HG03378 (cell line): ENCODE measurements at regions not wholly inside any gene's neighbourhood (a gene's known extent, or its start where the extent isn't known, plus 50 kb on each side); places are given as distances from the start of the nearest gene placed in this dataset.

Experiments used
- ATAC-seq: cut with Tn5 transposase; IDR thresholded peaks from one replicate; pipeline ENCODE4 v1.9.1; 2021; ENCODE audit warnings: mild to moderate bottlenecking, moderate library complexity; ENCODE audit not compliant: unreplicated experiment

DNA sequence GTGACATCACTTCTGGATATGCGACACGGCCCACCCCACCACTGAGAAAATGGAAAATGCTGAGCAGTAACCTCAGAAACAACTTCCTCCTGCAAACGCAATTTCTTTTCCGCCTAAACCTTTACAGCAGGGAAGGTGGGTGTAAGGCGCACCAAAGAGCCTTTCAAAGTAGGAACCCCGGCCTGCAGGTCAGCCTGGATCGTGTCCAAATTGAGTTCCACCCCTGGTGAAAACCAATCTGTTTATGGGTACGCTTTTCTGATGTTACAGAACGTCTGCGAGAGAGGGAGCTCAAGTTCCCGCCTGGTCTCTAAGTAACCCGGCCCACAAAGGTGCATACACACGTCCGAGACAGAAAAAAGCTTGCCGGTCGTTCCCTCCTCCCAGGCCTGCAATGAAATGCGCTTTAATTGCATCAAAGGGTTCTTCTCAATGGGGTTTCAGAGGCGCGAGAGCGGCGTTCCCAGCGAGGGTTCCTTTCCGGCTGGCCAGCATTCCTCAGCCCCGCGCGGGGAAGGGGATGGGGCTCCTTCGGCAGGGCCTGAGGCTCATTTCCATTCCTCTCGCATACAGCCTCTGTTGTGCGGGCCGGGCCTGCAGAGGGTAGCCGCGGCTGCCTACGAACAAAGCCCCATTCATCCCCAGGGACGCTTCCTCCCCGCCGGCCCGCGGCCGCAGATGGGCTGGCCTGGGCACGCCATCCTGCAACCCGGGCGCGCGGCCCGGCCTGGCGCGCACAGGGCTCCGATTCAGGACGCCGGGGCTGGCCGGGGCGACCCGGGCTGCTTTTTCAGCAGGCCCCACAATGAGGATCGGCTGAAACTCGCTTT, 138.1 kb downstream of the TMCO5A start:
- peak; percentile 48 for ATAC-seq

DNA sequence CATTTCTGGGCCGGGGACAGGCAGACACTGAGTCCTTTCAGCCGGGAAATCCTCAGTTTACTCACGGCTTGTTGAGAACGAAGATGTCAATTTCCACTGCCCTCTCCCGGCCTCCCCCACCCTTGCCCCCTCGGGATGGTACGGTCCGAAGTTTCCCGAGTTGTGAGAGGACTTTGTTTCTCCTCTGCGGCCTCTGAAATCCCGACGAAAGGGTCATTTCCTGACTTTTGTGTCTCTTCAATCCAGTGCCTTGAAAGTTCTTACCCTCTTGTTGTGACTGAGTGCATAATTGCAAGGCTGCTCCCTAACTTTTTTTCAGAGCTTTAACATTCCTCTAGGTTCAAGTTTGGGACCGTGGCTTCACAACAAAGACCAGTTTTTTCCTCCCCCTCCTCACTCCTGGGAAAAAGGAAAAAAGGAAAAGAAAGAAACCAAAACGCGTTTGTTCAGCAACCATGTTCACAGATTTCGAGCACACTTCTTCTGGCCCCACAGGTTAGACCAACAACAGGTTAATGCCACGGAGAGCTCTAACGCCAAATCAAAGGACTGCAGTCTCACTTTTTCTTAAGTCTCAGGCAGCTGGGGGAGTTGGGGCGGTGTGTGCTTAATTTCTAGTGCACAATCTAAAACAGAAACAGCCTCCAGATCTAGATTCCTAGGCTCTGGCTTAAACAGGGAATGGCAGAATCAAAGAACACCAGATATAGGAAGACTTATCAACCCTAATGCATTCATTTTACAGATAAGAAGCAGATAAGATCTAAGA, 138.9 kb downstream of the TMCO5A start:
- ATAC-seq: no peak

DNA sequence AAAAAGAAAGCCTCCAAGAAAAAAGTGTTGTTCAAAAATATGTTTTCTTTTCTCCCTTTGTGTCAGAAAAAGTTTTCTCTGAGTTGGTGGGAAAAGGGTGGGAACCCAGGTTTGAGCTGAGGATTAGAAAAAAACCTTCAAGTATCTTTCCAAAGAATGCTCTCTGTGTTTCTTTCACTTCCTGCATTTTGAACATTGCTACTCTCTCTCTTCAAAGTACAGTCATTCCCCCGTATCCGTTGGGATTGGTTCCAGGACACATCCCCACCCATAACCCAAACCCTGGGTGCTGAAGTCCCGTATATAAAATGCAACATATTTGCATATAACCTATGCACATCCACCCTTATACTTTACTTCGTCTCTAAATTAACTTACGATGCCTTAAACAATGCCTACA, 139.6 kb downstream of the TMCO5A start:
- no peak for ATAC-seq

DNA sequence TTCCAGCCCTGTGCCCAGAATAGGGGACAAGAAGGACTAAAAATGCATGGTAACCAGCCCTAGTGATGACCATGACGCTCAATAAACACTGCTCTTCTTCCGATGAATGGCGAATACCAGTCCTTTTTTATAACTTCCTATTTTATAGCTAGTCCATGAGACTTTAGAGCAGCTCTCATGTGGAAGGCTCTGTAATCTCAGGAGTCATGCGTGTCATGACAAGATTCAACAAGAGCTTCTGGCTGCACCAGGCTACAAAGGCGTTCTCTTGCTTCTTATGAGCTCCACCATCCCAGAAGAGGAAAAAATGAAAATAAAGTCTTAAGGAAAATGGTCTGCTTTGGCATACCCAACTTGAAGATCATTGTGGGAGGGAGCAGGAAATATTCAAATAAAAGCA, 141.0 kb downstream of the TMCO5A start:
- ATAC-seq: no peak

DNA sequence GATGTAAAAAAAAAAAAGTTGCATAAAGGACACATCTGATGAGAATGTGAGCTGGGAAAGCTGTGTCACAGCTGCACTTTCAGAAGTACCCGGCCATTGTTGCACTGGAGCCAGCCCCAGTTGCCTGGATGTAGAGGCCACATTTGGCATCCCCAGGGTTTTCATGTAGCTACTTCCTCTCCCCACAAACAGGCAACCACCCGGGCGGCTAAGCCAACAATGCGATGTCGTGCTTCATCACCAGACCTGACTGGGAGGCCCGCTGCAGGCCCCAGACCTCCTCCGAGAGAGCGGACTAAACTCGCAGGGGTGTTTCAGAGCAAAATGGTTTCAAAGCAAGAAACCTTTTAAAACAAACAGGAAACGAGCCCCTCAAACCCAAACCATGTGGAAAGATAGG, 142.3 kb downstream of the TMCO5A start:
- ATAC-seq: no peak

DNA sequence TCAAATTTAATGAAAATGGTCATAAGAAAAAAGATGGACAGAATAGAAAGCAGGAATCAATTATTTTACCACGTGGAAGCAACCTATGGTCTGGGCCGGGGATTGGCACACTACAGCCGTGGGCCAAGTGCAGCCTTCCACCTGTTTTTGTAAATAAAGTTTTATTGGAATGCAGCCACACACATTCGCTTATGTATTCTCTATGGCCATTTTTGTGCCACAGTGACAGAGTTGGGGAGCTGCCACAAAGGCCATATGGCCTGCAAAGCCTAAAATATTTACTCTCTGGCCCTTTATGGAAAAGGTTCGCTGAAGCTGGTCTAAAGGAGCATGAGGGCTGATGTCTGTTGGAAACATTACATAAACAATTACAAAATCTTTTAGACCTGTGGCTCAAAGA, 144.8 kb downstream of the TMCO5A start:
- no peak for ATAC-seq

DNA sequence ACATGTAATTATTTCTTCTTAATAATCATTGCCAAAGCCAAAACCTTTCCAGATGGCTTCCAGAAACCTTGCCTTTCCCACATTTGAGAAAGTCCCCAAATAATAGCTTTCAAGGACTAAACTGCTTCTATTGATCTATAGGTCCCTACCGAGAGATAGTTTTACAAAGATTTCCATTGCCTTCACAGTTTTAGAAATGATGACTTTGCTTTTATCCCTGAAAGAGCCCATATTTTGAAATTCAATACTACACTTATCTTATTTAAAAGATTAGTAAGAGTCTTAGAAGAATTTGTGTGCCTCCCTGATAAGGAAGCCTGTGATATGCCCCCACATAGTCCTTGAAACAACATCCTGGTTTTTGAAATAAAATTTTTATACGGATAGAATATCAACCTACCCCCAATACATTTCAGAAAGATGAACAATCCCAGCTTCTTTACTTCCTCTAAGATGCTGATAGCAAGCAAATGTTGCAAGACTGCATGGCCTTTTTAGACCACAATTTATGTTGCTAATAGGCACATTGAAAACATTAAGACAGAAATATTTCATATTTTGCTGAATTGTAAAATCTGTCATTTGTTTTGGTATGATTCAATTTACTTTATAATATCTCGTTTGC, 146.3 kb downstream of the TMCO5A start:
- ATAC-seq: no peak

DNA sequence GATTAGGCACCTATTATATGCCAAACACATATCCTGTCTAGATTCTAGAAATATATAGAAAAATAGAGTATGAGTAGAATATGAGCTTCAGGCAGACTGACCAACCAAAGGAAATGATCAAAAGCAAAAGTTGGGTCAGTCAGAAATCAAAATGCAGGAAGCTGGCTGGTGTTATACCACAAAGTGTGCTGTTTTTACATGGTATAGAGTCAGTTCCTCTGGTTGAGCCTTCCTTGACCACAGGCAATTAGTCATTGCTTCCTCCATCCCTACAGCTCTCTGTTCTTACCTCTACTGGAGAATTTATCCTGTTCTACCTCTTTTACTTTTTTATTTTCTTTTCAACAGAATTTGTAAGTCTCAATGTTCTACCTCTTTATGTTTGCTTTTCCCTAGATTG, 149.8 kb downstream of the TMCO5A start:
- ATAC-seq: peak; percentile 88

DNA sequence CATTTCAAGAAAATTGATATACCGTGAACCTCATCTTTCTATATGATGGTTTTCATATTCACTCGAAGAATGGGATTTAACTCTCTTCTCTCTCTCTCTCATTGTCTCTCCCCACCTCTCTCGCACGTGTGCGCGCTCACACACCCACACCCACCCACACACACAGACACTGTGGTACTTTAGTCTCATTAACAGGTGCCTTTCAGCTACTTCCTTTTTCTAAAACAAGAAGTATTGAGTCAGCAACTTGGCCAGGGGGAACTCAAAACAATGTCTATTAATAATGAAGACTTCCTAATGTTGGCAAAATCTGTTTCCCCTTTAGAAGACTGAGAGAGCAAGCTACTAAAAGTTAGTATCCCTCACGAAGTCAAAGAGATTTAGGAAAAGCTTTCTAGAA, 150.7 kb downstream of the TMCO5A start:
- ATAC-seq: peak; percentile 78

DNA sequence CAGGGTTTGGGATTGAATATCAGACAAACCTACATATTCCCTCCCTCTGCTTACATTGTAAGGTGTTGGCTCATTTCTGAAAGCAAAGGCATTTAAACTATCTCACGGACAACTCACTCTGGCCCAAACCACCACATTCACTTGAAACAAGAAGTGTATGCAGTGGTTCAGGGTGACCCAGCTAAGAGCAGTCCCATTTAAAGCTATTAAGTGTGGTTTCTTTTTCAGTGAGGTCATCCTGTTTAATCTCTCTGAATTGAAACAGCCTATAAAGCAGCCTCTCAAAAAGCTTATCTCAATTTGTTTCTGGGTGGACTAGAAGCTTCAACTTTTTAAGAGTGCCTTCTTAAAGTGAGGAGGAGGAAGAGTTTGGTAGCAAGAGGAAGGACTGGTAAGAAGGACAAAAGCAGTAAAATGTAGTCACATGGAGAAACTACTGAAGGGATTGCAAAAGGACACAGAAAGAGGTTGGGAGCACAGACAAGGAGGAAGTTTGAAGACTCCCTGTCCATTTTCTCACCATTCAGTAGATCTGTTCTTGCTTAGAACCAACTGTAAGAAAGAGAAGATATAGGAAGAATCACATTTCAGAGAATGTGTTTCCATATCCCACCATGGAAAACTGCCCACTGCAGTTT, 151.6 kb downstream of the TMCO5A start:
- peak; percentile 32 for ATAC-seq

DNA sequence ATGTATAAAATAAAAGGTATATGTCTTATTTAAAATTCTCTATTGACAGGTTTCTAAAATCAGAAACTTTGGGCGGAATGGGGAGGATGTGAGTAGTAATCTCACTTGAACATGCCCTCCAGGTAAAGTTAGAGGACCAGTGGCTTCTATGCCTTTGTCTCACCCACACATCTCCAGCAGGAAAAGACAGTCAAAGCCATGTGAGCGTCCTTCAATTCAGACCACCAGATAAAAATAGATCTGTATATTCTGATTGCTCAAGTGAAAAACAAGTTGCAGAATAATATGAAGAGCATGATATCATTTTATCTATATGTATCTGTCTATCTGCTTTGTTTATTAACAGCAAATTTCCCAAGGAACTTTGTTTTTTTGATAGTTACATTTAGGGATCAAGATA, 152.2 kb downstream of the TMCO5A start:
- ATAC-seq: no peak

DNA sequence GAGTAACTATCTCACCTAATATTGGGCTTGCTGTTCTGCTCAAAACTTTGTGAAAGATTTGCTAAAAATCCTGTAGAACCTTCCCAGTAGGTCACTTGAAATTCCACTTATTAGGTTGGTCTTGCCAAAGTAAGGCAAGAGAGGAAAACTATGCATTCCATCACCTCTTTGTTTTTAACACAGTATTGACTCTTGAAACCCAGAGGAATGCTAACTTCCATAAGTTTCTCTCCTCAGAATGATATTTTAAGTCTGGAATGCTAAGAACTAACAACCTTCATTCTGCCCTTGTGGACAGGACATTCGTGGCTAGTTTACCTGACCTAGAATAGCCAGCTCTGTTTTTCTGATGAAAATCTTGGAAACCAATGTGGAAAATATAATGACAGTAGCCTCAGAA, 154.5 kb downstream of the TMCO5A start:
- no peak for ATAC-seq

DNA sequence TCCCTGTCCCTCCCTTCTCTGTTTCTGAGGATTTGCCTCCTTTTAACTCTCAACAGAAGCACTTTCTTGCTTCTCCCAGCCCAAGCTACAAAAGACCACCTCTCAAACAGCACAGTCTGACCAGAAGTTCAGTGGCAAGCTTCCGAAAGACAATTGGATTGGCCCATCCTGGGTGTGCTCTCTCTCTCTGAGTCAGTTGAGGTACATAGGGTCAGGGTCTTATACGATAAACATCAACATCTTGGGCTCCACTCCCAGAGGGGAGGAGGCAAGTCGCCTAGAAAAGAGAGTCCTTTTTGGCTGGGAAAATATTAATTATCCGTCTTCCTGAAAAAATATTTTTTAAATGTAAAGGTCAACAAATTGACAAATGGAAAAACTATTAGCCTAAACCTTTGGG, 155.8 kb downstream of the TMCO5A start:
- no peak for ATAC-seq

DNA sequence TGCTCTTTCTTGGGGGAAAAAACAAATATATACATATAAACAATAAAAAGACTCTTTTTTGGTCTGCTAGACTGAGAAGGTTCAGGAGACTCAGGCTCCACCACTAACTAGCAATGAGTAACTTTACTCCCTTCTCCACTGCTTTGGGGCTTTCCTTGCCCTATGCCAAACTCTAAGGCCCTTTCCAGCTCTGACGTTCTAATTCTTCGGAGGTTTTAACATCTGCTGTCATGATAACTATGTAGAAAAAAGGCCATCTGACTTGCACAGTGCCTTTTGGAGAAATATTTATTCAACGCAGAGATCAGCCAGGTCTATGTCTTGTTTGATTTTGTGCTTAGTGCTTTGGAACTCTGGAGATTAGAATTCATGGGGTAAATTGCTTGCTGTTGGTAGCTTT, 156.2 kb downstream of the TMCO5A start:
- ATAC-seq: no peak

DNA sequence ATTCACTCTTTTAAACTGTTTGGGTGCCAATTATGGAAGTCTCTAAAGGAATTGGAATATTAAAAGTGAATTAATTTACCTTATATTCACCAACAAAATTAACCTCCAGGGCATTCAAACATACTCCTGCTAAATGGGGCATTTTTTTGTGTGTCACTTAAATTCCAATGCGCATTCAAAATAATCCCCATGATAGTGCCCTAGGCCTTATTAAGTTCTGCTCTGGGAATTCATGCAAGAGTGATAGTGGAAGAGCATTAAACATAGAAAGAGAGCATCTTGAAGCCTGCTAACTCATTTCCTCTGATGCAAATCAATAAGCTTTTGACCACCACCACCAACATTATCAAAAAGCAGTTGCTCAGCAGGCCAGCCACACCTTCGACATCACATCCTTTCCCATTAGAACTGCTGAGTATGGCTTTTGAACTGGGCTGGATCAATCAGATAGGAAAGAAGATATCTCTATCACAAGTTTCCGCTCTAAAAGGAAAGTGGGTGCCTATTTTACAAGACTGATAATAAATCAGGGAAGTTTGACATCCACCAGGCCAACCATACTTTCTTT, 156.7 kb downstream of the TMCO5A start:
- no peak for ATAC-seq

DNA sequence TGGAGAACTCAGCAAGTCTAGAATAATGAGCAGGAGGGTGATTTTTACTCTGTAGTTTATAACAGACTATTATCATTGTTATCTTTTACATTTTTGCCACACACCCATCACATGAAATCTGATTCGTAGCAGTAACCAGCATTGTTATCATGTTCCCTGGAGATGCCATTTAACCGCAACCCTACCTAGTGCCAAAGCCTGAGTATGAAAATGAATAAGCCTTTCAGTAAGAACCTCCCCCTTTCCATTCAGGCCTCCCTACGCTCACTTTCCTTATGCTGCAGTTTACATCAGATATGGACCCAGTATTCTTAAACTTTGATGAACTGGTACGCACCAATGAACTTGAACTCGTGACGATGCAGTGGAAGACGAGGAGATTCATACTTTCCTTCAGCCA, 158.7 kb upstream of the SPRED1 start:
- no peak for ATAC-seq

DNA sequence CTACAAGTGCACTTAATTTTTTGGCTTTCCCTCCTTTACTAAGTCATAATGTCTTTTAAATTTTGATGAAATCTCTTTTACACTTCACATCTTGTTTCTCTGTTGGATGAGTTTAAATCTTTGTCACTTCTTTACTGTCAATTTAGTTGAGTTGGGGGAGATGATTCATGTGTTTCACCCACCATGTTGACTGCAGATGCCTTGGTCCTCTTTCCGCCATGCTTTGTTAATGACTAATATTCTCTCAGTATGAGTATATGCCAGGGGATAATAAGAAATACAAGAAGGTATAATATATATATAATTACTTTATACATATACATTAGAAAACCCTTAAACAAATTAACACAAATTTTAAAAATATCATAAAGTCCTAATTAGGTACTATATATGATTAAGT, 149.7 kb upstream of the SPRED1 start:
- ATAC-seq: no peak

DNA sequence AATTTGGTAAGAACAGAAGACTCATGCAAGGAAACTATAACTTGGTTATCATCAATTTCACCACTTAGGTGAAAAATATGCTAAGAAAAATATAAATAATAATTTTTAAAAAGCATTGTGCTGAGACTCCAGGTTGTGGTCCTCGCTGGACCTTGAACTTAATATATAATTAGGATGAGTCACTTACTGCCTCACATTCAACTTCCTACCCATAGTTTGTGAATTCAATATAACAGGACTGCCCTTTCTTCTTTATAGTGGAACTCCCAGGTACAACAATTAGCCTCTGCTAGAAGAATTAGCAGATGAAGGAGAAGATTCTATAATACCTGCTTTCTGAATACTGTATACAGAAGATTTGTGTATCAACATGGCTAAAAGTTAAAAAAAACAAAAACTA, 149.1 kb upstream of the SPRED1 start:
- ATAC-seq: no peak

DNA sequence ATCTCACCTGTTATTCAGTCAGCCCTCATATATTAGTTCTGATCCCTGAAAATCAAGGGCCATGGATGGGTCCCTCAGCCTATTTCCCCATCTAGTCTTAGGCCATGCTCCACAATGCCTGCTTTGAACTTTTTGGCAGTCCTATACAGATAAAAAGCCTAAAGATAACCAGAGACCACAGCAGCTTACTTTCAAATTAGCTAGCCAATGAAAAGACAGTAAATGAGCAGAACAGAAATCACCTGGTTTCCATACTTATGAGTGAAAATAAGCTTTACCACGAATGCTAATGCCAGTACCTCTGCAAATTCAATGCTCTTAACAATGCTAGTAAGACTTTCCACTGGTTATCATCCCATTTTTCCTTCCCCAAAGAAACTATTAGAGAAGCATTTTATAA, 141.6 kb upstream of the SPRED1 start:
- no peak for ATAC-seq

DNA sequence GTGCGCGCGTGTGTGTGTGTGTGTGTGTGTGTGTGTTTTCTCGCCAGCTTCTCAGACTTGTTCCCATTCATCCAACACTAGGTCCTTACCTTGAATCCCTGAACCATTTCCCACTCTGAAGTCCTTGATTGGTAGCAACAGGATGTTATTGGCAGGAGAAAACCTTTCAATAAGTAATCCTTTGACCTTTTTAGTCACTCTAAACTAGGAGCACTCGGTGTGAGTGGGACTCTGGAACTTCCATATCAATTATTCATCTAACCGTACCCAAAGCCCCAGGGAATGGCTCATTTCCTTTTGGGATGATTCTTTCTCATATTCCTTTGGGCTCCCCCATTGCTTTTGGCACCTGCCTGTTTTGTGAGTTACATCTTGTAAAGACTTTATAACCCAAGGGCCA, 140.2 kb upstream of the SPRED1 start:
- no peak for ATAC-seq

DNA sequence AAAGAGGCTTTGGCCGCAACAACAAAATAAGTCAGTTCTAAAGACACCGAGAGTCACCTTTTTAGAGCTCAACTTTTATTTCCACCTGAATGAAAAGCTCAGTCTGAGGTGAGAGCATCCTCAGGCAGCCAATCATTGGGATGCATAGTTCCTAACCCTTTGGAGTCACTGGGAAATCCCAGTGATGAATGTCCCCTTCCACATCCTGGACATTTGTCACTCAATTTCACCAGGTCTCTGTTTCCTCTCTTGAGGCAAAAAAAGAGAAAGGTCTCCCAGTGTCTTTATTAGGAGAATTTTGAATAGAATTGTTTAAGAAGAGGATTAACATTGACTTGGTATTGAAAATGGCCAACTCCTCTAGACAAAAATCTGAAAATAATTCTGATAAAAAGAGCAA, 137.5 kb upstream of the SPRED1 start:
- ATAC-seq: no peak
